Right lobe of liver (tissue), 6 donors: ENCODE measurements at regions not wholly inside any gene's neighbourhood (a gene's known extent, or its start where the extent isn't known, plus 50 kb on each side); places are given as distances from the start of the nearest gene placed in this dataset.

Experiments used
- ATAC-seq, 4 donors: fragments of 200-7000 bp; cut with Tn5 transposase; one replicate each; pipeline ENCODE4 v1.9.1; 2020; ENCODE audit warnings: mild to moderate bottlenecking in 4 of 4, moderate library complexity in 4 of 4
- DNase-seq, 3 donors: peaks; one replicate each; pipeline ENCODE4 v3.0.0-alpha.2; 2020
- H3K27ac ChIP-seq, 3 donors: fragments of 200-600 bp; one replicate each; pipeline ENCODE4 v1.8.0; 2022
- H3K27me3 ChIP-seq, 2 donors: fragments of 200-600 bp; one replicate each; pipeline ENCODE4 v1.8.0; 2022
- H3K36me3 ChIP-seq, 4 donors: fragments of 200-600 bp; sonication (generic) in 1 of 4; one replicate each; pipeline versions ENCODE4 v1.5.1 to v1.8.0; 2017 to 2022; ENCODE audit warnings: control low read depth in 1 of 4
- H3K4me1 ChIP-seq, 4 donors: fragments of 200-600 bp; sonication (generic) in 1 of 4; one replicate each; pipeline versions ENCODE4 v1.5.1 to v1.8.0; 2017 to 2022; ENCODE audit warnings: control low read depth in 1 of 4
- H3K4me3 ChIP-seq, 3 donors: fragments of 200-600 bp; one replicate each; pipeline ENCODE4 v1.8.0; 2022
- H3K9me3 ChIP-seq, 4 donors: fragments of 200-600 bp; sonication (generic) in 1 of 4; one replicate each; pipeline versions ENCODE4 v1.5.1 to v1.8.0; 2017 to 2022; ENCODE audit warnings: control low read depth in 1 of 4
- POLR2A ChIP-seq: fragments of 450-650 bp; IDR thresholded peaks from one replicate; pipeline ENCODE4 v1.6.1; 2017; ENCODE audit warnings: antibody characterized with exemption, mild to moderate bottlenecking
- WGBS: methylation state at CpG from one replicate; pipeline ENCODE4 v1.1.6; 2018; ENCODE audit warnings: low coverage, low lambda C conversion rate; ENCODE audit not compliant: insufficient coverage; ENCODE audit errors: missing lambda C conversion rate; 5-methylcytosine and 5-hydroxymethylcytosine counted together
- intact Hi-C, 2 donors: fragments of 100-400 bp; cut with DNase I; formaldehyde crosslinking; loops; one replicate each; pipeline versions ENCODE4 v1.11.2 to v1.14.1; 2022
- TF ChIP-seq, protein P1 (sequence below), 4 donors: fragments of 200-600 bp in 3 of 4; fragments of 450-650 bp in 1 of 4; IDR thresholded peaks; one replicate each; pipeline versions ENCODE4 v1.5.1 to v1.8.0; 2016 to 2022; ENCODE audit warnings: antibody characterized with exemption in 4 of 4, mild to moderate bottlenecking in 2 of 4
- donor health status: DM: no; HTN: yes; CAD: no.
- donor health status: DM: no; HTN: no; CAD: no.
- donor health status: DM: no; HTN: no; CAD: no.
- donor health status: DM: no; HTN: yes; CAD: no.
- donor health status: DM: no; HTN: yes; CAD: no.

- no peak overlapping the region for H3K27ac ChIP-seq
- ATAC-seq (no peak), DNase-seq (no peak)
- no peaks in the 10 kb centered on the region for H3K27me3 ChIP-seq
- no peaks in the 10 kb centered on the region for H3K4me1 ChIP-seq
- intact Hi-C loops: no loop called here
- WGBS: 58% methylated on average over 5 of the region's 5 CpGs
- no peak overlapping the region for H3K4me3 ChIP-seq
- no peaks in the 10 kb centered on the region for H3K9me3 ChIP-seq
- no peaks in the 10 kb centered on the region for H3K36me3 ChIP-seq
- TF ChIP-seq, protein P1, sequence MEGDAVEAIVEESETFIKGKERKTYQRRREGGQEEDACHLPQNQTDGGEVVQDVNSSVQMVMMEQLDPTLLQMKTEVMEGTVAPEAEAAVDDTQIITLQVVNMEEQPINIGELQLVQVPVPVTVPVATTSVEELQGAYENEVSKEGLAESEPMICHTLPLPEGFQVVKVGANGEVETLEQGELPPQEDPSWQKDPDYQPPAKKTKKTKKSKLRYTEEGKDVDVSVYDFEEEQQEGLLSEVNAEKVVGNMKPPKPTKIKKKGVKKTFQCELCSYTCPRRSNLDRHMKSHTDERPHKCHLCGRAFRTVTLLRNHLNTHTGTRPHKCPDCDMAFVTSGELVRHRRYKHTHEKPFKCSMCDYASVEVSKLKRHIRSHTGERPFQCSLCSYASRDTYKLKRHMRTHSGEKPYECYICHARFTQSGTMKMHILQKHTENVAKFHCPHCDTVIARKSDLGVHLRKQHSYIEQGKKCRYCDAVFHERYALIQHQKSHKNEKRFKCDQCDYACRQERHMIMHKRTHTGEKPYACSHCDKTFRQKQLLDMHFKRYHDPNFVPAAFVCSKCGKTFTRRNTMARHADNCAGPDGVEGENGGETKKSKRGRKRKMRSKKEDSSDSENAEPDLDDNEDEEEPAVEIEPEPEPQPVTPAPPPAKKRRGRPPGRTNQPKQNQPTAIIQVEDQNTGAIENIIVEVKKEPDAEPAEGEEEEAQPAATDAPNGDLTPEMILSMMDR (IDR thresholded peaks at IDR 0.05): no peak
- no peak for TF ChIP-seq POLR2A
Observed at GRCh38 chr18:5806860-5807259, 88.5 kb downstream of the TMEM200C start.

DNA sequence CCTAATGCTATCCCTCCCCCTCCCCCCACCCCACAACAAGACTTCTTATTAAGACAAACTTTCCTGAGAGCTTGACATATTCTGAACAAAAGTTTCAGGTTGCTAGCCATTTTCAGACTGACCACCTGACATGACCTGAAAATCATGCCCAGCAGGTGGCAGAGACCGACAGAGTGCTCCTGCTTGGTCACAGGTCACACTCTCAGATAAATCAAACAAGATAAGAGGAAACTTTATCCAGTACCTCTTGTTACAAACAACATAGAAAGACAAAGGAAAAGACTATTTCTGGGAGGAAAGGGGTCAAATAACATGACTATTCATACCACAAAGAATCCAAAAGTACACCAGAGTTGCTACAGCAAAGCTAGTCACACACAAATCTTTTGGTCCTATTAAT is 107.4 kb downstream of the TMEM200C start:
- H3K36me3 ChIP-seq: no peaks in the 10 kb centered on the region
- intact Hi-C loops: no loop called here
- WGBS: 8% methylated on average over 1 of the region's 1 CpG
- DNase-seq (no peak), ATAC-seq (peak in 3 of 4 donors; percentile 55 to 89 (median 65))
- H3K9me3 ChIP-seq: no peaks in the 10 kb centered on the region
- no peaks in the 10 kb centered on the region for H3K4me1 ChIP-seq
- no peaks in the 10 kb centered on the region for H3K27me3 ChIP-seq
- no peak for TF ChIP-seq POLR2A
- TF ChIP-seq, protein P1 (IDR thresholded peaks at IDR 0.05): peak in 2 of 4 donors; percentile 6 to 33
- no peak overlapping the region for H3K27ac ChIP-seq
- no peak overlapping the region for H3K4me3 ChIP-seq

GRCh38 chr18:5779922-5780321 is 115.4 kb downstream of the TMEM200C start:
- intact Hi-C loops: no loop called here
- no peaks in the 10 kb centered on the region for H3K9me3 ChIP-seq

DNA sequence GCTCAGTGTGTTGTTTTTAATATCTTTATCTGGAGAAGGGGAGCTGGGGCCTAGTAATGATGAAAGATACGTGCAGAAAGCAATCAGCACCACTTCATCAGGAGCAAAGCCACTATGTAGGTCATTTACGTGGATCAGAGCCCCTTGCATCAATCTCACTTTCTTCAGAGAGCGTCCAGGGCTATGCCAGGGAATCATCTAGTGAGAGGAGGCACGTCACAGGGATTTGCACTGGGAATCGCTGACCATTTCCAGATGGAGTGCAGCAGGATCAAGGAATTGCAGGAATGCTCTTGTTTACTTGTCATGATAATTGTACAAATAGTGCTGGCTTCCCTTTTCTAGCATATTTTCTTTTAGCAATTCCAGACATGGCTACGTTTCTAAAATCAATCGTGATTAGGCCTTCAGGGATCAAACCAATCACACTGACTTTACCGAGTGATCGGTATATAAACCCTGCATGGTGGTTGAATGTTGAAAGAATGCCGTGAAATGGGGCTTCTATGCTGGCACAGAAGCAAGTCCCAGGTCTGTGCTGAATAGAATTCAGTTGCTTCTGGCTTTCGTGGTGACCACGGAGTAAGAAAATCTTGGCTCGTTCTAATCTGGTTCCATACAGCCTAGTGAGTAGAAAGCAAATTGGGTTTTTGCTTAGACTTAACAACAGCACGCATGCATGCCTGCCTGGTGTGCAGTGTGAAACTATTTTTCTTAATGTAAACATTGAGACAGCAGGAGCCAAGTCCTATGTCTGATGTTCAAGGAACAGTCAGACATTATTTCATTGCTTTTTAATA is 122.8 kb downstream of the TMEM200C start:
- intact Hi-C loops: no loop called here
- 45% methylated on average over 13 of the region's 14 CpGs for WGBS
- H3K27me3 ChIP-seq: no peaks in the 10 kb centered on the region
- no peaks in the 10 kb centered on the region for H3K9me3 ChIP-seq
- no peaks in the 10 kb centered on the region for H3K4me1 ChIP-seq
- H3K36me3 ChIP-seq: no peaks in the 10 kb centered on the region
- H3K27ac ChIP-seq: no peak overlapping the region
- TF ChIP-seq POLR2A: no peak
- TF ChIP-seq, protein P1 (IDR thresholded peaks at IDR 0.05): no peak
- DNase-seq: no peak
- H3K4me3 ChIP-seq: no peak overlapping the region
- ATAC-seq: no peak

More at GRCh38 chr18:5779922-5780321, 115.4 kb downstream of the TMEM200C start:
- no peaks in the 10 kb centered on the region for H3K27me3 ChIP-seq
- WGBS: 20% methylated on average over 1 of the region's 2 CpGs
- no peaks in the 10 kb centered on the region for H3K4me1 ChIP-seq
- TF ChIP-seq, protein P1 (IDR thresholded peaks at IDR 0.05): no peak
- no peak for TF ChIP-seq POLR2A
- H3K36me3 ChIP-seq: no peaks in the 10 kb centered on the region
- ATAC-seq (peak in 1 of 4 donors; percentile 18), DNase-seq (no peak)
- no peak overlapping the region for H3K27ac ChIP-seq
- no peak overlapping the region for H3K4me3 ChIP-seq
